B cell (primary cell): ENCODE measurements at regions not wholly inside any gene's neighbourhood (a gene's known extent, or its start where the extent isn't known, plus 50 kb on each side); places are given as distances from the start of the nearest gene placed in this dataset.

Experiments
- ATAC-seq: fragments of 200-7000 bp; cut with Tn5 transposase; one replicate; pipeline ENCODE4 v1.10.0; 2021; ENCODE audit warnings: low read depth, mild to moderate bottlenecking, moderate number of reproducible peaks, moderate library complexity
- CTCF ChIA-PET: fragments of 350-600 bp; sonication (Branson Sonifier 250); formaldehyde crosslinking; loops from one replicate; lab custom pipeline; 2021; ENCODE audit warnings: antibody characterized with exemption, inconsistent platforms; lab: Charles Lee
- POLR2A ChIA-PET: fragments of 350-600 bp; sonication (Branson Sonifier 250); formaldehyde crosslinking; loops from one replicate; lab custom pipeline; 2021; ENCODE audit warnings: antibody characterized with exemption; lab: Charles Lee
- DNase-seq: peaks from one replicate; pipeline ENCODE4 v3.0.0; 2013
- H2AFZ ChIP-seq: 2 replicates; pipeline ENCODE4 v1.6.1; 2012; ENCODE audit warnings: mild to moderate bottlenecking, low read depth, low read length; ENCODE audit not compliant: insufficient read depth, poor library complexity, severe bottlenecking
- H3K27ac ChIP-seq, 2 donors: 1 replicate in 1 of 2; 2 replicates in 1 of 2; pipeline ENCODE4 v1.5.1; 2012 to 2013; ENCODE audit warnings: low read length in 2 of 2, mild to moderate bottlenecking in 2 of 2, moderate library complexity in 1 of 2
- H3K27me3 ChIP-seq, 4 experiments: fragments of 200-600 bp in 1 of 4; sonication (generic) in 1 of 4; replicated peaks in 1 of 4; 1 replicate in 2 of 4; 2 replicates in 2 of 4; pipeline versions ENCODE4 v1.6.1 to v1.7.0; 2013 to 2016; ENCODE audit warnings: low read length in 3 of 4, mild to moderate bottlenecking in 2 of 4, mixed read lengths in 1 of 4, moderate library complexity in 1 of 4; ENCODE audit not compliant: insufficient read depth in 4 of 4, control insufficient read depth in 3 of 4; ENCODE audit errors: control extremely low read depth in 1 of 4
- H3K36me3 ChIP-seq, 2 experiments: replicated peaks in 1 of 2; 1 replicate in 1 of 2; 2 replicates in 1 of 2; pipeline versions ENCODE4 v1.6.1 to v1.7.1; 2013; ENCODE audit warnings: low read length in 1 of 2; ENCODE audit not compliant: insufficient read depth in 2 of 2, control insufficient read depth in 1 of 2; ENCODE audit errors: control extremely low read depth in 1 of 2, extremely low read depth in 1 of 2
- H3K4me1 ChIP-seq, 2 donors: fragments of 200-600 bp in 1 of 2; sonication (generic) in 1 of 2; 1 replicate in 1 of 2; 2 replicates in 1 of 2; pipeline versions ENCODE4 v1.5.1 to v1.6.1; 2013 to 2017; ENCODE audit warnings: low read length in 2 of 2; ENCODE audit not compliant: control insufficient read depth in 2 of 2, insufficient read depth in 2 of 2
- H3K4me2 ChIP-seq: replicated peaks from 2 replicates; pipeline ENCODE3; 2012; ENCODE audit warnings: mild to moderate bottlenecking, low read depth, low read length; ENCODE audit not compliant: poor library complexity, severe bottlenecking
- H3K4me3 ChIP-seq, 5 experiments: fragments of 200-600 bp in 1 of 5; sonication (generic) in 1 of 5; 1 replicate in 3 of 5; 2 replicates in 2 of 5; pipeline versions ENCODE4 v1.5.1 to v1.7.0; 2011 to 2016; ENCODE audit warnings: low read length in 4 of 5, mild to moderate bottlenecking in 4 of 5, low read depth in 2 of 5, control low read depth in 1 of 5, moderate library complexity in 1 of 5; ENCODE audit not compliant: insufficient read depth in 1 of 5; ENCODE audit errors: control extremely low read depth in 1 of 5, extremely low read depth in 1 of 5
- H3K79me2 ChIP-seq: fragments of 200-600 bp; sonication (generic); one replicate; pipeline ENCODE4 v1.6.0; 2016; ENCODE audit warnings: low read length; ENCODE audit not compliant: control insufficient read depth, insufficient read depth
- H3K9ac ChIP-seq: fragments of 200-600 bp; sonication (generic); 2 replicates; pipeline ENCODE4 v1.6.1; 2017; ENCODE audit warnings: mild to moderate bottlenecking, low read length, moderate library complexity
- H3K9me3 ChIP-seq, 3 donors: one replicate each; pipeline versions ENCODE4 v1.6.1 to v1.7.1; 2013; ENCODE audit warnings: low read length in 2 of 3; ENCODE audit not compliant: control insufficient read depth in 2 of 3, insufficient read depth in 1 of 3; ENCODE audit errors: control extremely low read depth in 1 of 3
- H4K20me1 ChIP-seq: 2 replicates; pipeline ENCODE4 v1.6.0; 2012; ENCODE audit warnings: mild to moderate bottlenecking, low read length; ENCODE audit not compliant: insufficient read depth, control insufficient read depth, poor library complexity, severe bottlenecking
- H3K27ac Mint-ChIP-seq: one replicate; pipeline ENCODE4 v1.8.0; 2021; ENCODE audit warnings: mixed read lengths
- H3K27me3 Mint-ChIP-seq: one replicate; pipeline ENCODE4 v1.8.0; 2021; ENCODE audit warnings: mixed read lengths
- H3K4me1 Mint-ChIP-seq: one replicate; pipeline ENCODE4 v1.8.0; 2021; ENCODE audit warnings: mixed read lengths
- H3K4me3 Mint-ChIP-seq: one replicate; pipeline ENCODE4 v1.8.0; 2021; ENCODE audit warnings: mixed read lengths
- H3K9me3 Mint-ChIP-seq: one replicate; pipeline ENCODE4 v1.8.0; 2022; ENCODE audit warnings: mixed read lengths; ENCODE audit not compliant: insufficient read depth
- CTCF ChIP-seq: fragments of 200-600 bp; IDR thresholded peaks from one replicate; pipeline ENCODE4 v1.8.0; 2022; ENCODE audit warnings: antibody characterized with exemption, mild to moderate bottlenecking
- EZH2 ChIP-seq: IDR thresholded peaks from 2 replicates; pipeline ENCODE4 v1.6.1; 2012; ENCODE audit warnings: borderline replicate concordance, low read depth, mild to moderate bottlenecking, moderate library complexity, low read length; ENCODE audit not compliant: insufficient read depth, poor library complexity, severe bottlenecking
- WGBS: methylation state at CpG from one replicate; pipeline ENCODE4 v1.1.5; 2013; ENCODE audit warnings: missing lambda C conversion rate; ENCODE audit not compliant: insufficient coverage; 5-methylcytosine and 5-hydroxymethylcytosine counted together
- intact Hi-C: fragments of 100-400 bp; cut with micrococcal nuclease; formaldehyde crosslinking; loops from one replicate; pipeline ENCODE4 v1.10.0; 2022

DNA sequence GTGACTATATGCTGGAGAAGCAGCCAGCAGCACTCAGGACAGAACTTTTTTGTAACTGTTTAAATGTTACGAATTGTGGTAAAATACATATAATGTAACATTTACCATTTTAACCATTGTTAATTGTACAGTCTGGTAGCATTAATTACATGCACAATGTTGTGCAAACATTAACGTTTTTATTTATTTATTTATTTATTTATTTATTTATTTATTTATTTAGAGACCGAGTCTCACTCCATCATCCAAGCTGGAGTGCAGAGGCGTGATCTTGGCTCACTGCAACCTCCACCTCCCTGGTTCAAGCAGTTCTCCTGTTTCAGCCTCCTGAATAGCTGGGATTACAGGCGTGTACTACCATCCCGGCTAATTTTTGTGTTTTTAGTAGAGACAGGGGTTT is 88.7 kb upstream of the TEX51 start:
- POLR2A ChIA-PET, result no interaction called here
- intact Hi-C loops, result no loop called here
- no peak overlapping the region for H3K4me3 ChIP-seq

GRCh38 chr2:126811101-126811500 is 87.6 kb upstream of the TEX51 start:
- no peaks in the 10 kb centered on the region for H3K79me2 ChIP-seq
- H2AFZ ChIP-seq, result no peak overlapping the region
- ChIA-PET CTCF (no interaction called here), POLR2A (no interaction called here)
- no peak overlapping the region for H3K27ac ChIP-seq
- no peak overlapping the region for H3K4me2 ChIP-seq
- H3K4me1 Mint-ChIP-seq, result no peaks in the 10 kb centered on the region
- no peak for TF ChIP-seq EZH2
- TF ChIP-seq CTCF, result no peak
- H3K4me1 ChIP-seq, result no peaks in the 10 kb centered on the region
- H3K36me3 ChIP-seq, result no peaks in the 10 kb centered on the region
- no peaks in the 10 kb centered on the region for H3K27me3 ChIP-seq
- no peak overlapping the region for H3K9ac ChIP-seq
- no peak overlapping the region for H3K4me3 ChIP-seq
- no peak overlapping the region for H3K4me3 Mint-ChIP-seq
- DNase-seq, result no peak
- peaks cover 23% of the 10 kb centered on the region for H3K27me3 Mint-ChIP-seq
- H4K20me1 ChIP-seq, result no peaks in the 10 kb centered on the region
- H3K9me3 ChIP-seq, result no peaks in the 10 kb centered on the region
- intact Hi-C loops, result no loop called here
- 48% methylated on average over 6 of the region's 6 CpGs for WGBS
- no peak for ATAC-seq
- peaks cover 3% of the 10 kb centered on the region for H3K9me3 Mint-ChIP-seq
- H3K27ac Mint-ChIP-seq, result no peak overlapping the region

More for the DNA sequence above, 88.7 kb upstream of the TEX51 start:
- TF ChIP-seq CTCF (no peak), EZH2 (no peak)
- Histone ChIP-seq H3K4me2 (no peak overlapping the region), H3K36me3 (no peaks in the 10 kb centered on the region), H3K9ac (no peak overlapping the region), H3K4me1 (no peaks in the 10 kb centered on the region), H3K27ac (no peak overlapping the region), H3K9me3 (no peaks in the 10 kb centered on the region), H3K27me3 (no peaks in the 10 kb centered on the region), H4K20me1 (no peaks in the 10 kb centered on the region), H3K79me2 (no peaks in the 10 kb centered on the region), H2AFZ (no peak overlapping the region)
- no peak for ATAC-seq
- DNase-seq, result no peak
- 100% methylated on average over 1 of the region's 6 CpGs for WGBS
- H3K27ac Mint-ChIP-seq, result no peak overlapping the region
- peaks cover 3% of the 10 kb centered on the region for H3K9me3 Mint-ChIP-seq
- CTCF ChIA-PET, result no interaction called here
- peaks cover 20% of the 10 kb centered on the region for H3K27me3 Mint-ChIP-seq
- no peak overlapping the region for H3K4me3 Mint-ChIP-seq
- no peaks in the 10 kb centered on the region for H3K4me1 Mint-ChIP-seq
